ENCODE measurements at regions not wholly inside any gene's neighbourhood (a gene's known extent, or its start where the extent isn't known, plus 50 kb on each side); places are given as distances from the start of the nearest gene placed in this dataset.
"Not testable (repeated sequence)": the region's sequence is repeated elsewhere in the genome, so short reads cannot be mapped to it uniquely, and the experiment has no call there.

DNA sequence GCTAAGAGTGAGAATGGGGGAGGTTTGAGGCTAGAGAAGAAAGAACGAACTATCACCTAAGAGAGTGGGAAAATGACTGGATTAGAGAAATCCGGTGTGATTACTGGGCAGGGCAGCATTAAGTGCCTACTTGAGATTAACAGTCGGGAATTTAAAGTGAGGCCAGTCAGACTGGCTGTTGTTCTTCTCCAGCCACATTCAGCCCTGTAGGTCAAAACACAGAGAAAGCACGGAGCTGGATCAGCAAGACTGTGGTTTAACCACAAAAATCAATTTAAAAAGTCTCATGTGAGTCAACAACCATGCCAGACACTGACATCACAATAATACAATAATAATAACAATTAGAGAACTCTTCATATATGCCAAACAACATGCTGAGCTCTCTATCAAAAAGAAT, 301.9 kb upstream of the SGK1 start:
- no peak for DNase-seq (ENCODE audit: low read depth in 4 of 4, low spot score in 3 of 4)

DNA sequence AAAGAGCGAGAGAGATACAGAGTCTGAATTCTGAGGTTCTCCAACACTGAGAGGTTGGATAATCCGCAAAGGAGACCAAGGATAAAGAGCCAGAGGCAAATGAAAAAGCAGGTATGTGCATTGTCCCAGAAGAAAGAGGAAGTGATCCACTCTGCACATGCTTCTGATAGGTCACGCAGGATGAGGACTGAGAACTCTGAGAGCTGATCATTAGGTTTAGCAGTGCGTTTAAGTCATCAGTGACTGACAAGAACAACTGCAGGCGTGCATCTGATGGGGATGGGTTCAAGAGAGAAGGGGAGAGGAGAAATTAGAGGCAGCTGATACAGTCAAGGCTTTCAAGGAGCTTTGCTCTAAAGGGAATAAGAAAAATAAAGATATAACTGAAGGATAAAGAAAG, 301.2 kb upstream of the SGK1 start:
- no peak for DNase-seq (ENCODE audit: low read depth in 4 of 4, low spot score in 3 of 4)

DNA sequence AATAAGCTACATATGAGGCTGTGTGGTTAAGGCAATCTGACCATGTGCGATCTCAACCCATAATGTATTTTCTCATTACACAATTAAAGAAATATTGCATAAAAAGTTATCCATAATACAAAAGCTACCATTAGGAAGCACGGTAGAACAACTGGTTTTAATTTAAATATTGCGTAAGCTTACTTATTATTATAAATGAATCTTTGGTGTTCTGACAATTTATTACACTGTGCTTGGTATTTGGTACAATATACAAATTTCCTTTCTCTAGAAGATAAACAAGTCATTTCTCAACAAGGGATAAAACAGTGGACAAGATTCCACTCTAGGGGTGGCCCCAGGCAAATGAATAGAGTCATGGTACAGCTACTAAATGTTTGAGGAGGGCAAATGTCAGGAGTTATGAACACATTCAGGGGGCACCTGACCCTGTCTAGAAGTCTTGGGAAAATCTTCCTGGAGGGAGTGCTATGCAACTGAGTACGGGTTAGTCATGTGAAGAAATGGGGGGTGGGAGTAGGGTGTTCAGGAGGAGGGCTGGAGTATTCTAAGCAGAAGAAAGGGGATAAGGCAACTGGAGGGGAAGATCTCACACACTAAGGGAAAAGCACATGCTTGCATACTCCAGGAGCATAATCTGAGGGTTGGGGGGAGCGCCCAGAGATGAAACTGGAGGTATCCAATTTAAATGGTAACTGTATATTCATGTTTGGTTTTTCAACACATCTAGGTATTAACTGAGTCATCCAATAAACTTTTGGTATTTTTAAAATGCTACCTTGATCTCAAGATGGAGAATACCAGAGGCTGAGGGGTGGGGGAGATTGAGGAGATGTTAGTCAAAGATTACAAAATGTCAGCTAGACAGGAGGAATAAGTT, 296.9 kb upstream of the SGK1 start:
- DNase-seq (ENCODE audit: low read depth in 4 of 4, low spot score in 3 of 4) = no peak

DNA sequence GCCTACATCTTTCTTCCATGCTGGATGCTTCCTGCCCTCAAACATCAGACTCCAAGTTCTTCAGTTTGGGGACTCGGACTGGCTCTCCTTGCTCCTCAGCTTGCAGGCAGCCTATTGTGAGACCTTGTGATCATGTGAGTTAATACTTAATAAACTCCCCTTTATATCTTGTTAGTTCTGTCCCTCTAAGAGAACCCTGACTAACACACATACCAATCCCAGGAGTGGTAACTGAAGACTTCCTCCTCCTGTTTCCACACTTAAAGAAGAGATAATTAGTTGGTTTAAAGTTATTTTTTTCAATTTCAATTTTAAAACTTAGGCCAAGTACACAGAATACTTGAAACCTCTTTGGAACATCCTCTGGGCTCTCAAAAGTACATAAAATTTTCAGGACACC, 294.2 kb upstream of the SGK1 start:
- not testable (repeated sequence) for DNase-seq (ENCODE audit: low read depth in 4 of 4, low spot score in 3 of 4)

DNA sequence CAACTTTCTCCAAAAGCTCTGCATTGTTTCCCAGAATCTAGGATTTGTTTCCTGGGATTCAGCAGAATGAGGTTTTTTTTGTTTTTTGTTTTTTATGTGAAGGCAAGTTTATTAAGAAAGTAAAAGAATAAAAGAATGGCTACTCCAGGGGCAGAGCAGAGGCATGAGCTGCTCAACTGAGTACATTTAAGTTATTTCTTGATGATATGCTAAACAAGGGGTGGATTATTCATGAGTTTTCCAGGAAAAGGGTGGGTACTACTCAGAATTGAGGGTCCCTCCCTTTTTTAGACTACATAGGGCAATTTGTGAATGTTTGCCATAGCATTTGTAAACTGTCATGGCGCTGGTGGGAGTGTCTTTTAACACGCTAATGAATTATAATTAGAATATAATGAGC, 292.5 kb upstream of the SGK1 start:
- DNase-seq (ENCODE audit: low read depth in 4 of 4, low spot score in 3 of 4) = no peak

DNA sequence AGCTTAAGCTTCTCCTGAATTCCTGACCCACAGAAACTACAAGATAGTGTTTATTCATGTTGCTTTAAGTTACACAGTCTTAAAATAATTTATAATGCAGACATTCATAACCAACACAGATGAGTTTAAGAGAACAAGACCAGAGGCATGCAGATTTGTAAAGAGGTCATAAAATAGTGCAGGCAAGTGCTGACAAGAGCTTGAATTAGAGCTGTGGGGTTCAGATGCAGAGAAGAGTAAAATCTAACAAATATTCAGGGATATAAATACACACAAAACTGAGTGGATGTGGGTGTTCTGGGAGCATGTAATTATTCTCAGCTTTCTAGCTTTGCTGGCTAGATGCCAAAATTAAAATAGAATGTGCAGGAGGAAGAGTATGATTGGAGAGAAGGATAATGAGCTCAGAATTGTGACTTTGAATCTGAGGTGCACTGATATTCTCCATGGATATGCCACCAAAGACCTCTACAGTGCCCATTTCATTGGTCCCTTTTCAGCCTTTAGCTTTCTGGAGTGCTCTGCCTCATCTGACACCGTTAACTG, 291.9 kb upstream of the SGK1 start:
- DNase-seq (ENCODE audit: low read depth in 4 of 4, low spot score in 3 of 4) = peak in 1 of 4 donors; percentile 18

DNA sequence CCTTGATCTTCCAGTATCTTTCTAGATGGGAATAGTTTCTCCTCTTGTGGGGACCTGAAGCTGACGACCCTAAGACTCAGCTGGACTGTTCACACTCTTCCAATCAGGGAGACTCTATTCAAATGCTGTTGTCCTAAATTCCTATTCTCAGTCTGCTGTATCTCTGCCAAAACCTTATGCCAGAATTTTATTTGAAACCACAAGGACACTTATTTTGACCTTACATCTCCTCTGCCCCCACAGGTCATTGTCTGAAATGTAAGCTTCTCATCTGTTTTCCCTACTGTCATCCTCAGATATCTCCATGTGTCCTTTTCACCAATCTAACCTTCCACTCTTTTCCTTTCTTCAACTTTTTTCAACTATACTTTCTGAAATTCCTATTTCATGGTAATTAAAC, 289.5 kb upstream of the SGK1 start:
- DNase-seq (ENCODE audit: low read depth in 4 of 4, low spot score in 3 of 4) = no peak

DNA sequence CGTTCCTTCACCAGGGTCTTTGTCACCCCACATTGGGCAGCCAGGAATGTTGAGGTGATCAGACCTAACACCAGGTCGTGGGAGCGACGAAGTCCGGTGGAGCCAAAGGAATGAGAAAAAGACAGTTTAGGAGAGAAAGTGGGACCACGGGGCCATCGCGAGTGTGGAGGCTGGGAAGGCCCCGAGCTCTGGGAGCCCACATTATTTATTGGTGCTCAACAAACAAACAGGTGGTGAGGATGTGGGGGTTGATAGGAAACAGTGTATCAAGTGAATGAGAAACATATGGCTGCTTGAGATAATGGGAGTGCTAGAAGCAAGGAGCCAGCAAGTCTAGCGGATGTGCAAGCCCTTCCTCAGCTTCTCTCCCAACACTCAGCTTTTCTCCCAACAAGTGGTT, 287.1 kb upstream of the SGK1 start:
- no peak for DNase-seq (ENCODE audit: low read depth in 4 of 4, low spot score in 3 of 4)

DNA sequence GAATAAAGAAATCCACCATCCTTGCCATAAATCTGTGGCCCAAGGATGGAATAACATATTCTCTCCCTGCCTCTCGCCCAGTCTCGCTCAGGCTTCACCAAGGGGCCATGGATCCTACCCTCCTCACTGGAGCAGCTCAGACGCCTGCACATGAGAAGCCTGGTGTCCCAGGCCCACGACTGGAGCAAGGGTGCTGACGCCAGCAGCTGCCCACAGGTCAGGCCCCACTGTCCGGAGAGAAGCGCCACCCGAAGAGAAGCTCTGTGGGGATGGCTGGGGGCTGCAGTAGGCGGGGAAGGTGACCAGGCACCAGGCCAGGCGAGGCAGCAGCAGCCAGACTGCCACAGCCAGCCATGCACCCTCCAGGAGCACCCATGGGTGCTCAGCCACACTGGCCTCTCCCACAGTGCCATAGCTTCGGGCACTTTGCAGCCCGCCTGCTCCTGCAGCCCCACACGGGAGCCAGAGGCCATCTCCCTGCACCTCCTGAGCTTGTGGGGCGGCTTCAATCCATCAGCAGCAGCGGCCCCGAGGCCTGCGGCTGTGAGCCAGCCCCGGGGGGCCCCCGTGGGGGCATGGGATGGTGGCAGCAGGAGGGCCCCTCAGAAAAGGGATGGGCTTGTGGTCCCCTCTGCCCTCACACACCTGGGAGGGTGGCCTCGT, 286.2 kb upstream of the SGK1 start:
- no peak for DNase-seq (ENCODE audit: low read depth in 4 of 4, low spot score in 3 of 4)

DNA sequence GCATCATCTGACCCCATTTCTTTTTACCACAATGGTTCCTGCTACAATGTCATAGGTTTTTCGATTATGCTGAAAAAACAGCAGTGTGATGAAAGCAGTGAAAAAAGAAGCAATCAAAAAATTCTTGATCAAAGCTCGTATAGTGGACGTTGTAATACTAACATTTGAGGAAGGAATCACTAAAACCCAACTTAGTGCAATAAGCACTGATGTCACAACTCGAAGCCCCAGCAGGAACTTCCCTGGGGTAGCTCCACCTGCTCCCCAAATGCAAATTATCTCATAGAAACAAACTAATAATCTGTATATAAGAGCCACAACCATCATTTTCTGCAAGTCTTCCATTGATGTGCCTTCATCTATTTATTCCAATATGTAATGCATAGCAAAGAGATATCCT, 285.6 kb upstream of the SGK1 start:
- DNase-seq (ENCODE audit: low read depth in 4 of 4, low spot score in 3 of 4) = no peak

DNA sequence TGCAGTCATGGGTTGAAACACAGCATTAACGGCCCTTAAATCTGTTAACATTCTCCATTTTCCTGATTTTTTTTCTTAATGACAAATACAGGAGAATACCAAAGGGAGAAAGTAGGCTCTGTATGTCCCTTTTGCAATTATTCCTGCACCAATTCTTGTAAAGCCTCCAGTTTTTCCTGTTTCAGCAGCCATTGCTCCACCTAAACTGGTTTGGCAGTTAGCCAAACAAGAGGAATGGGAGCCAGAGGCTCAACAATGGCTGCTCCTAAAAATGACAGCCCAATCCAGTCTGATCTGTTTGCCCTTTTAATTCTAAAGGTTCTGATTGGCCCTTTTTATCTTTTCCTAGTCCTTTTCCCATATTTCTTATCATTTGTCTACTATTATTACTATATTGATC, 284.2 kb upstream of the SGK1 start:
- no peak for DNase-seq (ENCODE audit: low read depth in 4 of 4, low spot score in 3 of 4)

DNA sequence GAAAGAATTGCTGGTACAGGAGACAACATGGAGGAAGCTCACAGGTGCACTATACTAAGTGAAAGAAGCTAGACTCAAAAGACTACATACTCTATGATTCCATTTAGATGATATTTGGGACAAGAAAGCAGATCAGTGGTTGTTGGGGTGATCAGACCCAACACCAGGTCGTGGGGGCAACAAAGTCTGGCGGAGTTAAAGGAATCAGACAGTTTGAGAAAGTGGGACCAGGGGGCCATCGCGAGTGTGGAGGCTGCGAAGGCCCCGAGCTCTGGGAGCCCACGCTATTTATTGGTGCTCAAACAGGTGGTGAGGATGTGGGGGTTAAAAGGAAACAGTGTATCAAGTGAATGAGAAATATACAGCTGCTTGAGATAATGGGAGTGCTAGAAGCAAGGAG, 282.8 kb upstream of the SGK1 start:
- no peak for DNase-seq (ENCODE audit: low read depth in 4 of 4, low spot score in 3 of 4)

DNA sequence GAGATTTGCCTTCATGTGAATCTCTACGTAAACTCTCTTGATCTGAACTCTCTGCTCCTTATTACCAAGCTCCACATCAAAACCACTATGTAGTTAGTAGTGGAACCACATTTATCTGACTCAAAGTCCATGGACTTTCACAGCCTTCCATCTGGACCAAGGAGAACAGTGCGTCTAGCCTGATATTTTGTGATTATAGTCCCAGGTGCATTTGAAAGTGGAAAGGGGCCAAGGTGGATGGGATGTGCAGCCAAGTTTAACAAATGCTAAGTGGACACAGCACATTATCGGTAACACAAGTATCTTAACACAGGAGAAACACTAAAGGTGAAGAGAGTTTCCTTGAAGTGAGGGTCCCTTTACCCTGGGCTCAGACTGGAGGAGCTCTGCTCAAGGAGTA, 281.2 kb upstream of the SGK1 start:
- no peak for DNase-seq (ENCODE audit: low read depth in 4 of 4, low spot score in 3 of 4)

DNA sequence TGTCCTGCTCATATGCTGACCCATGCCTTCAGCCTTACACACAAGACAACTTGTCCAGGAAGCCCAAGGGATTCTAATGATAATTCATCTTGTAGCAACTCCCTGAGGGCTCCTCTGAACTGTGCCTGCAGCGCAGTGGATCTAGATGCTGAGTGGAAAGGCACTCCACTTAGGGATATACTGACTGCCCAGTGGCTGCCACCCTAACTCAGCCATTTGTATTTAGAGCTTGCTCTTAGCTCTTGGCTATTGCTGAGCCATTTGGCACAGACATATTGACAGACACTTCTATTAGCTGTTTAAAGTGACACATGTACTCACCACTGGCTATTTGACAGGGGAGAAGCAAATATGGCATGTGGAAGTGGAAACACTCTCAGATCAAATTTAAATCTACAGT, 278.3 kb upstream of the SGK1 start:
- DNase-seq (ENCODE audit: low read depth in 4 of 4, low spot score in 3 of 4) = no peak

DNA sequence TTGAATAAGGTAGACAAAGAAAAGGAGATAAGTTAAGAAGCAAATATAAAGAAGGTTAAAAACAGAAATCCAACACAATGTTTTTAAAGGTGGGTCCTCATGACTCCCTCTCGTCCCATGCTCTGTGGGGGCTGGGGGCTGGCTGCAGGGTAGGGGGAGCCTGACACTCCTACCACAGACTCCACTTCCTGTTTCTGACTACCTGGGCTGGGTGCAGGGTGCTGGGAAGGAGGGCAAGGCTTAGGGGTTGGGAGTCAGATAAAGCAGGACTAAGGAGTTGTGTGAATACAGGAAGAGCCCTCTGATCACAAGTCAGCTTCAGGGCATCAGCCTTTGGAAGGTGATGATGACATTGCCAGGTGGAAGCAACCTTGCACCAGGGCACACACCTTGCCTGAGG, 277.0 kb upstream of the SGK1 start:
- DNase-seq (ENCODE audit: low read depth in 4 of 4, low spot score in 3 of 4) = no peak

DNA sequence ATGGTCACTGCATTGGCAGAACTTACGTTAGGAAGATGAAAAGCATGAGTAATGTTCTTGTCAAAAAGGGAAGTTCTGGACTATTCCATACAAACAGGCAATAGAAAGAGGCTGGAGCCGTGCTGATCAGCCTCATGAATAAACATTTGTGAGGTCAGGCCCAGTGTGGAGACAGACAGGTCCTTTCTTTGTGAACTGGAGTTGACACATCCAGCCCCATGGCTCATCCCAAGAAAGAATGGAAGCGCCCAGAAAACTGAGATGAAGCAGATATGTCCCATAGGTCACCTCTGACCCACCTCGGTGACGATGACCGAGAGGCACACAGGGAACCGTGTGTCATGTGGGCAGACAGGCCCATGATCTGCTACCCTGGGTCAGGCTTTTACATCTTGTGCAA, 276.0 kb upstream of the SGK1 start:
- DNase-seq (ENCODE audit: low read depth in 4 of 4, low spot score in 3 of 4) = no peak

DNA sequence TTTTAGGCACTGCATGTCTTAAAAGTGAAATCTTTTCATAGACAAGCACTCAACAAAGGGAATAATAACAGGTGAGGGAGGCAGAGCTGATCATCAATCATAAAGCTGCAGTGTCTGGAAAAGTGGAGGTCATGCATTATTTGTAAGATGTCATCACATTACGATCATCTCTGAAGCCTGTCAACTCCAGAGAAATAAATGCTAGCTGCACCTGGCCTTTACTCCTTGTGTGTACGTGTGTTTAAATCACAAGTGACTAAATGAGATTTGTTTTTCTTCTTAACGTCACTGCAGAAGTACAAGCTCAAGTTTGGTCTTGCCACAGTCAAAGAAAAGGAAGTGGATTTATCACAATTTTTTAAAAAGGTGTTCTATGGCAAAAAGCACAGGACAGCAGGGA, 275.5 kb upstream of the SGK1 start:
- no peak for DNase-seq (ENCODE audit: low read depth in 4 of 4, low spot score in 3 of 4)

DNA sequence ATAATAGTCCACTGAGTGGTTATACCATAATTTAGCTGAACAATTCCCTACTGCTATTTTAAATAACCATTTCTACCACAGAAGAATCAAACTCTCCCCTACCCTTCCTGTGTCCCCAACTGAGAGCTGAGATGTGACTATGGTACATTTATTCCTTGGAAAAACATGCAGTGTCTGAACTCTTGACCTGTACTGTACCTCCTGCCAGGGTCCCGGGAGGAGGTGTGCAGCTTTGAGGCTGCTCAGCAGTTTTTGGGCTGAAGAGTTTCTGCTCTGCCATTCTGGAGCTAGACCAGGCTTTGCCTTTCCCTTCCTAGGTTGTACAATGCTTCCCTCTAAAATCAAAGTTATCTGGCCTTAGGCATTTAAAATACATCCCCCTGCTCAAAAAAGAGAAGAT, 275.1 kb upstream of the SGK1 start:
- DNase-seq (ENCODE audit: low read depth in 4 of 4, low spot score in 3 of 4) = no peak

DNA sequence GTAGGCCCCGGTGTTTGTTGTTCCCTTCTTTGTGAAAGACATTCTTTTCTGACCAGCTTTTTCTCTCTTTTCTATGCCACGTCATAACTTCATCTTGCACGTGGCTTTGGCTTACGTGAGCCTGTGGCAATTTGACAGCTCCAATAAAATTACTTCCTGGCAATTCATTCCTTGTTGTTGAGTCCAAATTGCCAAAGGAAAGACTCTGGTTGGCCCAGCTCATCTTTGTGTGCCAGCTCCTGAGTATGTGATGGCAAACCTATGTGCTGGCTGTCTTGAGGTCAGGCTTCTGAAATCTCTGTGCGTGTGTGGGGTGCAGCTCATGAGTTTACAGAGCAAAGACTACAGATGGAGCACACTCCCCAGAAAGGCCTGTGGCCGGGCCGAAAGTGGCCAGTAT, 272.5 kb upstream of the SGK1 start:
- no peak for DNase-seq (ENCODE audit: low read depth in 4 of 4, low spot score in 3 of 4)

DNA sequence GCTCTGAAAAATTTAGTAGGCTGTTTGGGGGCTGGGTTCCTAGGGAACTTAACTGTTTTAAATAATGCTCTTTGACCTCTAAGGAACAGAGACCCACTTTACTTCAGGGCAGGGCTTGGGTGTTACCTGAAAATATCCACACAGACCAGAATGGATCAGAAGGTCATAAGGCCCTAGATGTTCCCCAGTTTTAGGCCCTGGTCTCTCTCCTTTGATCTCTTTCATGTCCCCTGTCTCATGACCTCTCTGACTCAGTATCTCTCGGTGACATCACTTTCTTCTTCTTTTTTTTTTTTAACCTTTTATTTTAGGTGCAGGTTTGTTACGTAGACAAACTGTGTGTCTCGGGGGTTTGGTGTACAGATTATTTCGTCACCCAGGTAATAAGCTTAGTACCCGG, 272.1 kb upstream of the SGK1 start:
- DNase-seq (ENCODE audit: low read depth in 4 of 4, low spot score in 3 of 4) = no peak

DNA sequence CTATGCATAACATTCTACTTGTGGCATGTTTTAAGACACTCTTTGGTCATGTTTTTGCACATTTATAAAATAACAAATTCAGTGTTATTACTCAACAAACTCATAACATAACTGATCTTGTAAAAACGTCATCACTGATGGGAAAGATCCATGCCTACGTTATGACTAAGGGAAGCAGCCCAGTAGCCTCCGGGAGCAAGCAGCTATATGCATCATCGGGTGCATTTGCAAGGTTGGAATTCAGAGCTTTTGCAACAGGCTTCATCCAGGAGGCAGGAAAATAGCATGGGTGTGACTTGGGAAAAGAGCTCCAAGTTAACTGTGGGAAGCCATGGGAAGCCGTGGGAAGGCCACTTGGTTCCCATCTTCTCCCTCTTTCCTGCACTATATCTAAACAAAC, 271.6 kb upstream of the SGK1 start:
- DNase-seq (ENCODE audit: low read depth in 4 of 4, low spot score in 3 of 4) = no peak

DNA sequence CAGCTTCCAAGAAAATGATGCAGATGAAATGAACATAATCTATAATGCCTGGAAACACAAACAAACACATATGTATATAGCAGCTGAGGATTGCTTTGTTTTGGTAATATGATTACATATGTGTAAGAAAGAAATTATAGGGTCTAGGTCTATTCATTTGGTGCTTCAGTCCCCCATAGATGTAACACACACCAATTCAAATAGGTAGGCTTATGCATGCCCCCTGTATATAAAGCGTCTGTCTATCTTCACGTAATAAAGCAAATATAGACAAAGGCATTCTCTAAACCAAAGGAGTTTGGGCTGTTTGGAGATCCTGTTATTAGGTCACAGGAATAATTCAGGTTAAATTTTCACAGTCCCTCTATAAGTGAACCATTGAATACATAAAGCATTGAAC, 270.4 kb upstream of the SGK1 start:
- no peak for DNase-seq (ENCODE audit: low read depth in 4 of 4, low spot score in 3 of 4)
